Suprapubic skin (tissue), 4 donors: ENCODE measurements at regions not wholly inside any gene's neighbourhood (a gene's known extent, or its start where the extent isn't known, plus 50 kb on each side); places are given as distances from the start of the nearest gene placed in this dataset.
"Not testable (repeated sequence)": the region's sequence is repeated elsewhere in the genome, so short reads cannot be mapped to it uniquely, and the experiment has no call there.

Experiments
- DNase-seq, 2 donors: peaks; one replicate each; pipeline ENCODE4 v3.0.0-alpha.2; 2019; ENCODE audit warnings: low spot score in 2 of 2
- H3K27ac ChIP-seq: fragments of 200-600 bp; sonication (generic); one replicate; pipeline ENCODE4 v1.5.1; 2019
- H3K27me3 ChIP-seq: fragments of 200-600 bp; sonication (generic); one replicate; pipeline ENCODE4 v1.5.1; 2019
- H3K36me3 ChIP-seq: fragments of 200-600 bp; sonication (generic); one replicate; pipeline ENCODE4 v1.5.1; 2019
- H3K4me1 ChIP-seq: fragments of 200-600 bp; sonication (generic); one replicate; pipeline ENCODE4 v1.5.1; 2019
- H3K4me3 ChIP-seq: fragments of 200-600 bp; sonication (generic); one replicate; pipeline ENCODE4 v1.5.1; 2019; ENCODE audit warnings: mild to moderate bottlenecking
- H3K9me3 ChIP-seq: fragments of 200-600 bp; sonication (generic); one replicate; pipeline ENCODE4 v1.5.1; 2019
- CTCF ChIP-seq, 2 donors: fragments of 200-600 bp in 1 of 2; fragments of 450-650 bp in 1 of 2; sonication (generic) in 1 of 2; IDR thresholded peaks; one replicate each; pipeline ENCODE4 v1.5.1; 2016 to 2019; ENCODE audit warnings: antibody characterized with exemption in 2 of 2, mild to moderate bottlenecking in 1 of 2, moderate library complexity in 1 of 2
- EP300 ChIP-seq: sonication (generic); formaldehyde crosslinking; IDR thresholded peaks from one replicate; pipeline ENCODE4 v1.6.1; 2017; ENCODE audit warnings: antibody characterized with exemption
- POLR2A ChIP-seq, 2 donors: fragments of 450-650 bp; IDR thresholded peaks; one replicate each; pipeline ENCODE4 v1.6.1; 2017; ENCODE audit warnings: antibody characterized with exemption in 2 of 2, mild to moderate bottlenecking in 2 of 2, moderate library complexity in 2 of 2
- POLR2AphosphoS5 ChIP-seq, 3 donors: sonication (generic); formaldehyde crosslinking; IDR thresholded peaks; one replicate each; pipeline ENCODE4 v1.6.1; 2017; ENCODE audit warnings: antibody characterized with exemption in 3 of 3
- WGBS: methylation state at CpG from one replicate; pipeline ENCODE4 v1.1.5; 2018; 5-methylcytosine and 5-hydroxymethylcytosine counted together

GRCh38 chr1:73452522-73452921, 745.5 kb downstream of the LRRIQ3 start:
- Histone ChIP-seq H3K27me3 (no peaks in the 10 kb centered on the region), H3K36me3 (no peaks in the 10 kb centered on the region), H3K4me3 (no peak overlapping the region), H3K4me1 (no peaks in the 10 kb centered on the region), H3K27ac (no peak overlapping the region), H3K9me3 (no peaks in the 10 kb centered on the region)
- DNase-seq: no peak
- WGBS: 16% methylated on average over 2 of the region's 2 CpGs
- no peak for TF ChIP-seq CTCF (IDR thresholded peaks at IDR 0.05)
- TF ChIP-seq EP300: no peak
- no peak for TF ChIP-seq POLR2A (IDR thresholded peaks at IDR 0.05)
- TF ChIP-seq POLR2AphosphoS5 (IDR thresholded peaks at IDR 0.05): no peak

- not testable (repeated sequence) for H3K4me3 ChIP-seq, H3K27ac ChIP-seq, DNase-seq, H3K36me3 ChIP-seq, H3K4me1 ChIP-seq, H3K27me3 ChIP-seq, H3K9me3 ChIP-seq
- WGBS: 85% methylated on average over 2 of the region's 2 CpGs
Observed at GRCh38 chr1:73450668-73451067, 747.3 kb downstream of the LRRIQ3 start.

GRCh38 chr1:73411479-73411878, 786.5 kb downstream of the LRRIQ3 start:
- Histone ChIP-seq H3K36me3 (no peaks in the 10 kb centered on the region), H3K4me3 (no peak overlapping the region), H3K9me3 (no peaks in the 10 kb centered on the region), H3K4me1 (no peaks in the 10 kb centered on the region), H3K27me3 (no peaks in the 10 kb centered on the region), H3K27ac (no peak overlapping the region)
- no peak for DNase-seq
- TF ChIP-seq POLR2AphosphoS5 (IDR thresholded peaks at IDR 0.05) (no peak), CTCF (IDR thresholded peaks at IDR 0.05) (no peak), POLR2A (IDR thresholded peaks at IDR 0.05) (no peak), EP300 (no peak)
- 61% methylated on average over 3 of the region's 3 CpGs for WGBS

- Histone ChIP-seq H3K27me3 (no peaks in the 10 kb centered on the region), H3K36me3 (no peaks in the 10 kb centered on the region), H3K9me3 (no peaks in the 10 kb centered on the region), H3K4me3 (no peak overlapping the region), H3K27ac (no peak overlapping the region), H3K4me1 (no peaks in the 10 kb centered on the region)
- 79% methylated on average over 2 of the region's 2 CpGs for WGBS
- no peak for DNase-seq
- TF ChIP-seq EP300 (no peak), POLR2AphosphoS5 (IDR thresholded peaks at IDR 0.05) (no peak), POLR2A (IDR thresholded peaks at IDR 0.05) (no peak), CTCF (IDR thresholded peaks at IDR 0.05) (no peak)
Observed at GRCh38 chr1:73401666-73402065, 796.3 kb downstream of the LRRIQ3 start.

GRCh38 chr1:73382966-73383365, 815.0 kb downstream of the LRRIQ3 start:
- no peak overlapping the region for H3K27ac ChIP-seq
- no peaks in the 10 kb centered on the region for H3K4me1 ChIP-seq
- no peaks in the 10 kb centered on the region for H3K27me3 ChIP-seq
- DNase-seq: no peak
- no peaks in the 10 kb centered on the region for H3K9me3 ChIP-seq
- WGBS: 73% methylated on average over 3 of the region's 3 CpGs
- H3K4me3 ChIP-seq: no peak overlapping the region
- TF ChIP-seq POLR2AphosphoS5 (IDR thresholded peaks at IDR 0.05): no peak
- TF ChIP-seq CTCF (IDR thresholded peaks at IDR 0.05): no peak
- TF ChIP-seq EP300: no peak
- TF ChIP-seq POLR2A (IDR thresholded peaks at IDR 0.05): no peak
- H3K36me3 ChIP-seq: no peaks in the 10 kb centered on the region

GRCh38 chr1:73366734-73367413, 831.1 kb downstream of the LRRIQ3 start:
- DNase-seq: no peak
- Histone ChIP-seq H3K4me3 (no peak overlapping the region), H3K27me3 (no peaks in the 10 kb centered on the region), H3K4me1 (no peaks in the 10 kb centered on the region), H3K9me3 (no peaks in the 10 kb centered on the region), H3K36me3 (no peaks in the 10 kb centered on the region), H3K27ac (no peak overlapping the region)
- TF ChIP-seq POLR2AphosphoS5 (IDR thresholded peaks at IDR 0.05): no peak
- WGBS: 82% methylated on average over 5 of the region's 5 CpGs
